Mammary epithelial cell (primary cell): ENCODE measurements at regions not wholly inside any gene's neighbourhood (a gene's known extent, or its start where the extent isn't known, plus 50 kb on each side); places are given as distances from the start of the nearest gene placed in this dataset.

Experiments used
- CTCF ChIP-seq, 2 donors: IDR thresholded peaks in 1 of 2; conservative IDR thresholded peaks in 1 of 2; 2 replicates each; pipeline ENCODE4 v1.5.1; 2011 to 2012; ENCODE audit warnings: inconsistent platforms in 2 of 2, low read length in 2 of 2, mild to moderate bottlenecking in 2 of 2, control low read depth in 1 of 2, low read depth in 1 of 2; ENCODE audit not compliant: insufficient read depth in 1 of 2; ENCODE audit errors: extremely low read depth in 1 of 2
- EZH2 ChIP-seq: IDR thresholded peaks from 2 replicates; pipeline ENCODE4 v1.6.1; 2012; ENCODE audit warnings: low read length, inconsistent platforms, borderline replicate concordance

GRCh38 chr4:164134388-164134787 lies 619.5 kb upstream of the SMIM31 start:
- TF ChIP-seq CTCF (conservative IDR thresholded peaks at IDR 0.05 in 1 of 2, IDR thresholded peaks at IDR 0.05 in 1 of 2; ENCODE audit: extremely low read depth in 1 of 2, insufficient read depth in 1 of 2, low read depth in 1 of 2, low read length in 2 of 2) (no peak), EZH2 (no peak)
